Lower lobe of right lung (tissue), 2 donors: ENCODE measurements at regions not wholly inside any gene's neighbourhood (a gene's known extent, or its start where the extent isn't known, plus 50 kb on each side); places are given as distances from the start of the nearest gene placed in this dataset.
A peak's percentile ranks its signal among the peaks of the same experiment; 100 is the strongest.

Experiments used
- ATAC-seq, 2 donors: fragments of 200-7000 bp; cut with Tn5 transposase; one replicate each; pipeline ENCODE4 v1.9.1; 2020 to 2022; ENCODE audit warnings: mild to moderate bottlenecking in 2 of 2, moderate library complexity in 2 of 2
- DNase-seq: peaks from one replicate; pipeline ENCODE4 v3.0.0-alpha.2; 2020
- H3K27ac ChIP-seq: fragments of 200-600 bp; one replicate; pipeline ENCODE4 v1.8.0; 2022
- H3K27me3 ChIP-seq: fragments of 200-600 bp; one replicate; pipeline ENCODE4 v1.8.0; 2022; ENCODE audit warnings: low read depth
- H3K36me3 ChIP-seq: fragments of 200-600 bp; one replicate; pipeline ENCODE4 v1.8.0; 2022; ENCODE audit warnings: mild to moderate bottlenecking
- H3K4me1 ChIP-seq: fragments of 200-600 bp; one replicate; pipeline ENCODE4 v1.8.0; 2022
- H3K4me3 ChIP-seq: fragments of 200-600 bp; one replicate; pipeline ENCODE4 v1.8.0; 2022; ENCODE audit warnings: mild to moderate bottlenecking
- H3K9me3 ChIP-seq: fragments of 200-600 bp; one replicate; pipeline ENCODE4 v1.8.0; 2022
- intact Hi-C: fragments of 100-400 bp; cut with DNase I; formaldehyde crosslinking; loops from one replicate; pipeline ENCODE4 v1.11.0; 2022
- TF ChIP-seq, protein P1 (sequence below): fragments of 200-600 bp; IDR thresholded peaks from one replicate; pipeline ENCODE4 v1.8.0; 2022; ENCODE audit warnings: antibody characterized with exemption, mild to moderate bottlenecking
- donor health status: DM: no; HTN: yes; CAD: no; lungs with severe emphysema.

DNA sequence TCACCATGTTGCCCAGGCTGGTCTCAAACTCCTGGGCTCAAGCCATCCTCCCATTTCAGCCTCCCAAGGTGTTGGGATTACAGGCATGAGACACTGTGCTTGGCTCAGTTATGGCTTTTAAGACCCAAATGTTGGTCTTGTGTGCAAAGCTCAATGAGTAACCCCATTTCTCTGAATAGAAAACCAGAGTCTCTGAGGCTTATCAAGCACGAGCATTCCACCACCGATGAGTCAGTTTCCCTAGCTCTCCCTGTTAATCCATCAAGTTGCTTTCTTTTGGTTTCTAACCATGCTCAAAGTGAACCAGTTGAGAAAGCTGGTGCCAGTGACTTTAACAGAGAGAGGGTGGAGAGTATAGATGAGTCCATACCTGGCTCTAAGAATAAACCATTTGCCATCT, 350.9 kb upstream of the ADGRL2 start:
- no peaks in the 10 kb centered on the region for H3K27me3 ChIP-seq
- no peak for DNase-seq

DNA sequence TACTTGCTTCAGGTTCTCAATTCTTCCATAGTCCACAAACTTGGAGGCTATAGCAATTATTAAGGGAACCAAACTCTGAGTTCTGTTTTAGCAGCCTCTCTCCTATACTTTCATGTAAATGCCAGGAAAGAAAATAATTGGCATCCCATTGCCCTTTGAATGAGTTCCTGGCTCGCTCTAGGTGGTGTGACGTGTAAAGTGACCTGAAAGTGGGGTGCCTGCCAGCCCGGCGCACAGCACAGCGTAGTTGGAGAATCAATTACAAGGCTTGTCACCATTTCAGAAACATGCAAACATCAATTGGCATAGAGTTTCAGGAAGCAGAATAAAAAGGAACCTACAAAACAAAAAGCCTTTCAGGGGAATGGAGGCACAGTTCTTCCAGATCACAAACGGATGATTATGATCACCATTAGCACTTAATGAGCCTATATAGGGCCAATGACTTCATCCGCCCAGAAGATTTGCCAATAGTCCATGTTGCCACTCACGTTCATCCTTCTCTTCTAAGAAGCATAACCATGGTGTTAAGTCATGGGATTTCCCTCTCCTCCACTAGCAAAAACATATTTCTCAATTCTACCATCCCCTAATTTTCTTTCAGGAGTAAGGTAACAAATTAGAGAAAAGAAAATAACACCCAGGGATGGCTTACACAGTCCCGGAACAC, 354.6 kb upstream of the ADGRL2 start:
- Histone ChIP-seq H3K36me3 (no peaks in the 10 kb centered on the region), H3K9me3 (no peaks in the 10 kb centered on the region), H3K4me3 (no peak overlapping the region), H3K27me3 (no peaks in the 10 kb centered on the region), H3K4me1 (no peaks in the 10 kb centered on the region), H3K27ac (no peak overlapping the region)
- ATAC-seq (no peak), DNase-seq (no peak)
- intact Hi-C loops, result no loop called here
- TF ChIP-seq, protein P1, sequence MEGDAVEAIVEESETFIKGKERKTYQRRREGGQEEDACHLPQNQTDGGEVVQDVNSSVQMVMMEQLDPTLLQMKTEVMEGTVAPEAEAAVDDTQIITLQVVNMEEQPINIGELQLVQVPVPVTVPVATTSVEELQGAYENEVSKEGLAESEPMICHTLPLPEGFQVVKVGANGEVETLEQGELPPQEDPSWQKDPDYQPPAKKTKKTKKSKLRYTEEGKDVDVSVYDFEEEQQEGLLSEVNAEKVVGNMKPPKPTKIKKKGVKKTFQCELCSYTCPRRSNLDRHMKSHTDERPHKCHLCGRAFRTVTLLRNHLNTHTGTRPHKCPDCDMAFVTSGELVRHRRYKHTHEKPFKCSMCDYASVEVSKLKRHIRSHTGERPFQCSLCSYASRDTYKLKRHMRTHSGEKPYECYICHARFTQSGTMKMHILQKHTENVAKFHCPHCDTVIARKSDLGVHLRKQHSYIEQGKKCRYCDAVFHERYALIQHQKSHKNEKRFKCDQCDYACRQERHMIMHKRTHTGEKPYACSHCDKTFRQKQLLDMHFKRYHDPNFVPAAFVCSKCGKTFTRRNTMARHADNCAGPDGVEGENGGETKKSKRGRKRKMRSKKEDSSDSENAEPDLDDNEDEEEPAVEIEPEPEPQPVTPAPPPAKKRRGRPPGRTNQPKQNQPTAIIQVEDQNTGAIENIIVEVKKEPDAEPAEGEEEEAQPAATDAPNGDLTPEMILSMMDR, result no peak

More for the DNA sequence above, 350.9 kb upstream of the ADGRL2 start:
- ATAC-seq, result no peak
- TF ChIP-seq, protein P1, result no peak
- Histone ChIP-seq H3K4me1 (no peaks in the 10 kb centered on the region), H3K4me3 (no peak overlapping the region), H3K9me3 (no peaks in the 10 kb centered on the region), H3K27ac (no peak overlapping the region), H3K36me3 (no peaks in the 10 kb centered on the region)
- intact Hi-C loops, result no loop called here

DNA sequence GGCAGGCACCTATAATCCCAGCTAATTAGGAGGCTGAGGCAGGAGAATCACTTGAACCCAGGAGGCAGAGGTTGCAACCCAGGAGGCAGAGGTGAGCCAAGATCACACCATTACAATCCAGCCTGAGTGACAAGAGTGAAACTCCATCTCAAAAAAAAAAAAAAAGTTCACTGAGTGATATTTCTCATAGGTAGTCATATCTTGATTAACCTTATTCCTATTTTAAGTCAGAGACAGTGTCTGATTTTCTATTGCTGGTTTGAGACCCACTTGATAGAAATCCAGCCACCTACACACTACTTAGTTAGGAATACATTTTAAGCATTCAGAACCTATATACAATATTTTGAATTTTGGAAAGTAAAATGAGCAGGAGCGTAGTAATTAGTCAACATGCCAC, 357.4 kb upstream of the ADGRL2 start:
- no peaks in the 10 kb centered on the region for H3K36me3 ChIP-seq
- DNase-seq, result no peak
- H3K27ac ChIP-seq, result no peak overlapping the region
- no peaks in the 10 kb centered on the region for H3K9me3 ChIP-seq
- intact Hi-C loops, result no loop called here
- H3K4me3 ChIP-seq, result no peak overlapping the region
- no peak for ATAC-seq
- no peaks in the 10 kb centered on the region for H3K4me1 ChIP-seq
- H3K27me3 ChIP-seq, result no peaks in the 10 kb centered on the region
- TF ChIP-seq, protein P1, result no peak

DNA sequence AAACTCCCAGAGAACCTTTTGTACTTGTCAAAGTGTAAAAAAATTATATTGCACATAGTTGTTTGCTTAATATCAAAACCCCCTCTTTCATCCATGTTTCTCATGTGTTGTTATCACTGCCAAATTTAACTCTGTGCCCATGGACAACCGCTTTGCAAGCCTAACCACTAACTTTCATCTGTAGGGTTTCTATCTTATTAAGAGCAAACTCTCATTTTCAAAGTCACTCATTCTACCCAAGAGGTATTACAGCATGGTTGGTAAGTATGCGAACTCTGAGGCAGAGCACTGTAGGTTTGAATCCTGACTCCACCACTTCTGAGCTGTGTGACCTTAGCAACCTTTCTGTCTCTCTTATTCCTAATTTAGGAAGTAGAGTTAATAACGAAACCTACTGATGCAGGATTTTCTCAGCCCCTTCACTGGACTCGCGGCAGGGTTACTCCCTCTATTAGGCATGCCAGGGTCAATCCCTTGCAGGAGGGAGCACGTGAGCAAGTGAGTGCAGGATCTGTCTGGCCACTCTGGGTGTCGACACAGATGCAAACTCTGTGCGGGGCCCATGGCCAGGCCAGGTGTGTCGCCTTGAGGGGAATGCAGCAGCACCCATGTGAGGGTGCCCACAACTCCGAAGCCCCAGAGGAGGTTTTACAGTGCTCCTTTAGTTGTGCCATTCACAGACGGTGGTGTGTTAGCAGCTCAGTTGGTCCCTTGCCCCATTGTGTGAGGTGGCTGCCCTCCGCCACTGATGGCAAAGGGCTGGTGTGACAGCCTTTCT, 361.5 kb upstream of the ADGRL2 start:
- no peak for DNase-seq
- Histone ChIP-seq H3K27ac (no peak overlapping the region), H3K9me3 (no peaks in the 10 kb centered on the region), H3K4me1 (no peaks in the 10 kb centered on the region), H3K36me3 (no peaks in the 10 kb centered on the region), H3K27me3 (no peaks in the 10 kb centered on the region), H3K4me3 (no peak overlapping the region)
- intact Hi-C loops, result no loop called here
- TF ChIP-seq, protein P1, result no peak
- ATAC-seq, result peak in 1 of 2 donors; percentile 9

DNA sequence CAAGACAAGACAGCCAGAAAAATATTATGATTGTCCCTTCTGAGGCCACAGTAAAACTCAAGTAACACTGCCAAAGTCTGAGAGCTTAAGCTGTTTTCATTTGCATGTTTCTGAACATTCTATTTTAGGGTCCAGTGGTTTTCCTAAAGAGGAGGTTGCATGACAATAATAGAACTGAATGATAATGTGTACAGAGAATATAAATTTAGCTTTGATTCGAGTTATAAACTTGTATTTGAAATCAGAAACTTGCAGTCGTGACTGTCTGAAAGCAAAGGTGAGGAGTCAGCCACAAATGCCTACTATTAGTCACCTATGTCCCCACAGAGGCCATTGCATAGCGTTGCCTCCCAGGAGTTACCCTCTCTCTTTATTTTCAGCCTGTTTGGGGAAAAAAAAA, 363.1 kb upstream of the ADGRL2 start:
- intact Hi-C loops, result no loop called here
- TF ChIP-seq, protein P1, result no peak
- Histone ChIP-seq H3K27me3 (no peaks in the 10 kb centered on the region), H3K27ac (no peak overlapping the region), H3K36me3 (no peaks in the 10 kb centered on the region), H3K9me3 (no peaks in the 10 kb centered on the region), H3K4me3 (no peak overlapping the region), H3K4me1 (no peaks in the 10 kb centered on the region)
- ATAC-seq, result no peak
- DNase-seq, result no peak
